MCF 10A (cell line): ENCODE measurements at regions not wholly inside any gene's neighbourhood (a gene's known extent, or its start where the extent isn't known, plus 50 kb on each side); places are given as distances from the start of the nearest gene placed in this dataset.
A peak's percentile ranks its signal among the peaks of the same experiment; 100 is the strongest.

Experiments used
- BruUV-seq: library from RNA; stranded (reverse); fragments of 400-500 nt; replicated peaks from 2 replicates; lab custom pipeline; 2021; lab: Mats Ljungman, UMichigan
- CTCF ChIA-PET: fragments of 300-600 bp; sonication (Branson Sonifier 250); formaldehyde crosslinking; extraction: SDS; loops from one replicate; lab custom pipeline; 2021; ENCODE audit warnings: antibody characterized with exemption, inconsistent platforms; lab: Yijun Ruan, JAX
- POLR2A ChIA-PET: fragments of 300-600, 350-650 bp; sonication (Branson Sonifier 250); formaldehyde crosslinking; extraction: SDS; loops from one replicate; lab custom pipeline; 2020; ENCODE audit warnings: antibody characterized with exemption, inconsistent platforms; lab: Yijun Ruan, JAX
- DNase-seq: peaks from one replicate; pipeline ENCODE4 v3.0.0-alpha.2; 2018; ENCODE audit not compliant: unreplicated experiment
- H3K27ac Mint-ChIP-seq: one replicate; pipeline ENCODE4 v1.8.0; 2022; ENCODE audit warnings: mild to moderate bottlenecking, low read depth, mixed read lengths; ENCODE audit not compliant: unreplicated experiment
- H3K27me3 Mint-ChIP-seq: one replicate; pipeline ENCODE4 v1.8.0; 2022; ENCODE audit warnings: mixed read lengths; ENCODE audit not compliant: insufficient read depth, unreplicated experiment
- H3K36me3 Mint-ChIP-seq: one replicate; pipeline ENCODE4 v1.8.0; 2022; ENCODE audit warnings: mild to moderate bottlenecking, moderate library complexity, mixed read lengths; ENCODE audit not compliant: insufficient read depth, unreplicated experiment
- H3K4me1 Mint-ChIP-seq: one replicate; pipeline ENCODE4 v1.8.0; 2022; ENCODE audit warnings: mixed read lengths; ENCODE audit not compliant: insufficient read depth, unreplicated experiment
- H3K4me3 Mint-ChIP-seq: one replicate; pipeline ENCODE4 v1.8.0; 2022; ENCODE audit warnings: mild to moderate bottlenecking, moderate library complexity, mixed read lengths; ENCODE audit not compliant: unreplicated experiment
- H3K9me3 Mint-ChIP-seq: one replicate; pipeline ENCODE4 v1.8.0; 2022; ENCODE audit warnings: mixed read lengths; ENCODE audit not compliant: unreplicated experiment
- intact Hi-C: fragments of 100-400 bp; cut with micrococcal nuclease; formaldehyde crosslinking; loops from 2 replicates; pipeline ENCODE4 v1.14.1; 2022
- TF ChIP-seq, protein P1 (sequence below): fragments of 200-600 bp; IDR thresholded peaks from one replicate; pipeline ENCODE4 v1.8.0; 2022; ENCODE audit warnings: antibody characterized with exemption, mild to moderate bottlenecking; ENCODE audit not compliant: unreplicated experiment

GRCh38 chr4:125729171-125729570 lies 414.4 kb downstream of the FAT4 start:
- Mint-ChIP-seq H3K4me1 (peaks cover 39% of the 10 kb centered on the region), H3K27ac (peak overlapping the region; percentile 87), H3K27me3 (no peaks in the 10 kb centered on the region), H3K36me3 (no peaks in the 10 kb centered on the region), H3K4me3 (no peak overlapping the region), H3K9me3 (no peaks in the 10 kb centered on the region)
- CTCF ChIA-PET: interaction anchor here (0.6 to 3.9 kb wide), 2 partner anchors 16 to 414 kb away, joined by 3 to 24 read pairs; partner anchors contain the start of gene FAT4
- TF ChIP-seq, protein P1, sequence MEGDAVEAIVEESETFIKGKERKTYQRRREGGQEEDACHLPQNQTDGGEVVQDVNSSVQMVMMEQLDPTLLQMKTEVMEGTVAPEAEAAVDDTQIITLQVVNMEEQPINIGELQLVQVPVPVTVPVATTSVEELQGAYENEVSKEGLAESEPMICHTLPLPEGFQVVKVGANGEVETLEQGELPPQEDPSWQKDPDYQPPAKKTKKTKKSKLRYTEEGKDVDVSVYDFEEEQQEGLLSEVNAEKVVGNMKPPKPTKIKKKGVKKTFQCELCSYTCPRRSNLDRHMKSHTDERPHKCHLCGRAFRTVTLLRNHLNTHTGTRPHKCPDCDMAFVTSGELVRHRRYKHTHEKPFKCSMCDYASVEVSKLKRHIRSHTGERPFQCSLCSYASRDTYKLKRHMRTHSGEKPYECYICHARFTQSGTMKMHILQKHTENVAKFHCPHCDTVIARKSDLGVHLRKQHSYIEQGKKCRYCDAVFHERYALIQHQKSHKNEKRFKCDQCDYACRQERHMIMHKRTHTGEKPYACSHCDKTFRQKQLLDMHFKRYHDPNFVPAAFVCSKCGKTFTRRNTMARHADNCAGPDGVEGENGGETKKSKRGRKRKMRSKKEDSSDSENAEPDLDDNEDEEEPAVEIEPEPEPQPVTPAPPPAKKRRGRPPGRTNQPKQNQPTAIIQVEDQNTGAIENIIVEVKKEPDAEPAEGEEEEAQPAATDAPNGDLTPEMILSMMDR: no peak
- no peak for DNase-seq
- POLR2A ChIA-PET: interaction anchor here (0.6 to 3.3 kb wide), 8 partner anchors 21 to 413 kb away, joined by 3 to 19 read pairs (median 4); partner anchors contain the start of gene FAT4
- intact Hi-C loops: no loop called here
- no TSS peak for BruUV-seq

GRCh38 chr4:125732632-125733031 lies 417.9 kb downstream of the FAT4 start:
- POLR2A ChIA-PET: interaction anchor here (1.4 to 4.6 kb wide), 2 partner anchors 411 to 417 kb away, joined by 3 to 41 read pairs; partner anchors contain the start of gene FAT4
- Mint-ChIP-seq H3K4me3 (no peak overlapping the region), H3K27ac (no peak overlapping the region), H3K4me1 (peaks cover 65% of the 10 kb centered on the region), H3K36me3 (no peaks in the 10 kb centered on the region), H3K9me3 (no peaks in the 10 kb centered on the region), H3K27me3 (no peaks in the 10 kb centered on the region)
- no TSS peak for BruUV-seq
- intact Hi-C loops: no loop called here
- no peak for DNase-seq
- CTCF ChIA-PET: interaction anchor here (0.6 to 1.4 kb wide), 4 partner anchors 10 to 415 kb away, joined by 3 to 5 read pairs (median 4); no protein-coding TSS in a partner anchor
- TF ChIP-seq, protein P1: no peak

DNA sequence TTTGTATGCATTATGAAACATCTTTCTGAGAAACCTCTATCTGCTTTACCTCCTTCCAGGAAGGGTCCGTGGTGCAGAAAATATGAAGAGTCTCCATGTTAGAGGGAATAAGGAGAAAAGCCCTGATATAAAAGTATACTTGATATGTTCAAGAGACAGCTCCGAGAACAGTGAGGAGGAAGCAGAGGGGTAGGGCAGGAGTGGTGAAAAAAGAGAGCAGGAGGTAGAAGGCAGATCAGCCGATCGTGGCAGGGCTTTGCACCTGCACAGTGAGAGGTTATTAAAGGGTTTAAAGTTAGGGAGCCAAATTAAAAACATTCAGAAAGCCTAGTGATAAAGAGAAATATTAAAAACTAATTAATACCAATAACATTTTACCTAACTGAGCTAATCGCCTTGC lies 419.7 kb downstream of the FAT4 start:
- TF ChIP-seq, protein P1: no peak
- H3K36me3 Mint-ChIP-seq: no peaks in the 10 kb centered on the region
- no peak for DNase-seq
- POLR2A ChIA-PET: interaction anchor here (0.7 to 4.6 kb wide), 6 partner anchors 20 to 419 kb away, joined by 3 to 41 read pairs (median 5); partner anchors contain the start of gene FAT4
- CTCF ChIA-PET: interaction anchor here (0.7 to 2.8 kb wide), 4 partner anchors 223 to 1509 kb away, joined by 3 to 39 read pairs (median 4); partner anchors contain the start of gene FAT4
- no peaks in the 10 kb centered on the region for H3K27me3 Mint-ChIP-seq
- no peaks in the 10 kb centered on the region for H3K9me3 Mint-ChIP-seq
- H3K4me3 Mint-ChIP-seq: no peak overlapping the region
- peaks cover 56% of the 10 kb centered on the region for H3K4me1 Mint-ChIP-seq
- peak overlapping the region; percentile 92 for H3K27ac Mint-ChIP-seq
- intact Hi-C loops: no loop called here
- no TSS peak for BruUV-seq

GRCh38 chr4:125735102-125735501 lies 420.3 kb downstream of the FAT4 start:
- intact Hi-C loops: no loop called here
- no peaks in the 10 kb centered on the region for H3K36me3 Mint-ChIP-seq
- POLR2A ChIA-PET: interaction anchor here (0.5 to 4.6 kb wide), 8 partner anchors 21 to 804 kb away, joined by 3 to 41 read pairs (median 4); partner anchors contain the start of gene FAT4
- CTCF ChIA-PET: interaction anchor here (0.6 to 2.8 kb wide), 7 partner anchors 14 to 1509 kb away, joined by 3 to 39 read pairs (median 4); partner anchors contain the start of gene FAT4
- peak; percentile 85 for DNase-seq
- no peaks in the 10 kb centered on the region for H3K27me3 Mint-ChIP-seq
- no peaks in the 10 kb centered on the region for H3K9me3 Mint-ChIP-seq
- H3K27ac Mint-ChIP-seq: peak overlapping the region; percentile 92
- H3K4me3 Mint-ChIP-seq: no peak overlapping the region
- peaks cover 50% of the 10 kb centered on the region for H3K4me1 Mint-ChIP-seq
- TF ChIP-seq, protein P1: no peak
- BruUV-seq: no TSS peak
